Head of caudate nucleus (tissue), 42 donors: ENCODE measurements at regions not wholly inside any gene's neighbourhood (a gene's known extent, or its start where the extent isn't known, plus 50 kb on each side); places are given as distances from the start of the nearest gene placed in this dataset.
"Not testable (repeated sequence)": the region's sequence is repeated elsewhere in the genome, so short reads cannot be mapped to it uniquely, and the experiment has no call there.

Experiments used
- DNase-seq, 42 donors: peaks; one replicate each; pipeline versions ENCODE4 v3.0.0 to v3.0.0-alpha.2; 2020 to 2021; ENCODE audit warnings: mixed read lengths in 7 of 42
- intact Hi-C: fragments of 100-400 bp; cut with DNase I; formaldehyde crosslinking; loops from one replicate; pipeline ENCODE4 v1.15.0; 2022

GRCh38 chr9:73441890-73442818 is 290.5 kb downstream of the ANXA1 start:
- intact Hi-C loops, result no loop called here

GRCh38 chr9:73444821-73445220 is 293.2 kb downstream of the ANXA1 start:
- DNase-seq, result no peak
- intact Hi-C loops, result no loop called here

More at GRCh38 chr9:73441890-73442818, 290.5 kb downstream of the ANXA1 start:
- DNase-seq, result no peak

- DNase-seq, intact Hi-C loops: not testable (repeated sequence)
Measured at GRCh38 chr9:73445384-73445783, 293.7 kb downstream of the ANXA1 start.

- DNase-seq, result no peak
- intact Hi-C loops, result no loop called here
Measured at GRCh38 chr9:73446306-73446705, 294.6 kb downstream of the ANXA1 start.

- no peak for DNase-seq
- intact Hi-C loops, result no loop called here
Measured at GRCh38 chr9:73451003-73451402, 299.3 kb downstream of the ANXA1 start.

- DNase-seq, result no peak
- intact Hi-C loops, result no loop called here
Measured at GRCh38 chr9:73459817-73460216, 308.2 kb downstream of the ANXA1 start.

GRCh38 chr9:73468716-73469115 is 317.1 kb downstream of the ANXA1 start:
- no peak for DNase-seq
- intact Hi-C loops, result no loop called here

GRCh38 chr9:73470766-73471165 is 319.1 kb downstream of the ANXA1 start:
- intact Hi-C loops, result no loop called here
- no peak for DNase-seq

GRCh38 chr9:73474002-73474600 is 322.4 kb downstream of the ANXA1 start:
- intact Hi-C loops, result no loop called here

GRCh38 chr9:73474625-73475024 is 323.0 kb downstream of the ANXA1 start:
- no peak for DNase-seq
- intact Hi-C loops, result no loop called here

More at GRCh38 chr9:73474002-73474600, 322.4 kb downstream of the ANXA1 start:
- DNase-seq, result no peak

- intact Hi-C loops, result no loop called here
- no peak for DNase-seq
Measured at GRCh38 chr9:73494894-73495293, 343.2 kb downstream of the ANXA1 start.

- no peak for DNase-seq
- intact Hi-C loops, result no loop called here
Measured at GRCh38 chr9:73497796-73498195, 346.1 kb downstream of the ANXA1 start.

- intact Hi-C loops, result no loop called here
- DNase-seq, result no peak
Measured at GRCh38 chr9:73515216-73515615, 363.6 kb downstream of the ANXA1 start.

GRCh38 chr9:73523391-73523790 is 371.7 kb downstream of the ANXA1 start:
- DNase-seq, result no peak
- intact Hi-C loops, result no loop called here

- DNase-seq, result no peak
- intact Hi-C loops, result no loop called here
Measured at GRCh38 chr9:73525350-73525749, 373.7 kb downstream of the ANXA1 start.

- intact Hi-C loops, result no loop called here
- DNase-seq, result no peak
Measured at GRCh38 chr9:73527521-73527920, 375.9 kb downstream of the ANXA1 start.

- intact Hi-C loops, result no loop called here
- no peak for DNase-seq
Measured at GRCh38 chr9:73528926-73529325, 377.3 kb downstream of the ANXA1 start.

GRCh38 chr9:73529666-73530065 is 378.0 kb downstream of the ANXA1 start:
- intact Hi-C loops, result no loop called here
- DNase-seq, result no peak

- DNase-seq, result no peak
- intact Hi-C loops, result no loop called here
Measured at GRCh38 chr9:73531051-73531532, 379.4 kb downstream of the ANXA1 start.

- intact Hi-C loops, result no loop called here
- DNase-seq, result no peak
Measured at GRCh38 chr9:73531658-73532057, 380.0 kb downstream of the ANXA1 start.
